HepG2 (cell line): ENCODE measurements at regions not wholly inside any gene's neighbourhood (a gene's known extent, or its start where the extent isn't known, plus 50 kb on each side); places are given as distances from the start of the nearest gene placed in this dataset.

ENCODE experiments used
- ARNT ChIP-seq: fragments of 450-650 bp; IDR thresholded peaks from 2 replicates; pipeline ENCODE4 v1.6.1; 2017
- MYNN ChIP-seq: sonication (generic); formaldehyde crosslinking; IDR thresholded peaks from 2 replicates; pipeline ENCODE4 v1.4.0; 2020; ENCODE audit warnings: mild to moderate bottlenecking, low read depth, missing genetic modification reagents
- NR2C2 ChIP-seq: sonication (generic); formaldehyde crosslinking; IDR thresholded peaks from 2 replicates; pipeline ENCODE4 v1.4.0; 2020; ENCODE audit warnings: missing genetic modification reagents, mild to moderate bottlenecking, moderate library complexity, borderline replicate concordance
- POLR2A ChIP-seq, 2 experiments: IDR thresholded peaks; 2 replicates each; pipeline ENCODE4 v1.6.1; 2011; ENCODE audit warnings: low read depth in 2 of 2, low read length in 2 of 2, mild to moderate bottlenecking in 1 of 2, moderate library complexity in 1 of 2; ENCODE audit not compliant: insufficient read depth in 1 of 2
- SOX13 ChIP-seq, 3 experiments: fragments of 450-650 bp in 1 of 3; sonication (generic) in 1 of 3; formaldehyde crosslinking in 1 of 3; IDR thresholded peaks in 2 of 3; conservative IDR thresholded peaks in 1 of 3; 2 replicates each; pipeline versions ENCODE4 v1.5.0 to v1.6.1; 2016 to 2020; ENCODE audit warnings: antibody characterized with exemption in 1 of 3, mild to moderate bottlenecking in 1 of 3, missing compliant biosample characterization in 1 of 3, missing genetic modification reagents in 1 of 3, moderate library complexity in 1 of 3
- TP53 ChIP-seq: sonication (generic); formaldehyde crosslinking; conservative IDR thresholded peaks from 2 replicates; pipeline ENCODE4 v1.4.0; 2020; ENCODE audit warnings: missing genetic modification reagents
- TF ChIP-seq, protein P1 (sequence below): sonication (generic); formaldehyde crosslinking; IDR thresholded peaks from 2 replicates; pipeline ENCODE4 v1.5.0; 2020; ENCODE audit warnings: mild to moderate bottlenecking, missing genetic modification reagents, moderate library complexity
- TF ChIP-seq, protein P2 (sequence below): sonication (generic); formaldehyde crosslinking; IDR thresholded peaks from 2 replicates; pipeline ENCODE4 v1.4.0; 2020; ENCODE audit warnings: missing genetic modification reagents

DNA sequence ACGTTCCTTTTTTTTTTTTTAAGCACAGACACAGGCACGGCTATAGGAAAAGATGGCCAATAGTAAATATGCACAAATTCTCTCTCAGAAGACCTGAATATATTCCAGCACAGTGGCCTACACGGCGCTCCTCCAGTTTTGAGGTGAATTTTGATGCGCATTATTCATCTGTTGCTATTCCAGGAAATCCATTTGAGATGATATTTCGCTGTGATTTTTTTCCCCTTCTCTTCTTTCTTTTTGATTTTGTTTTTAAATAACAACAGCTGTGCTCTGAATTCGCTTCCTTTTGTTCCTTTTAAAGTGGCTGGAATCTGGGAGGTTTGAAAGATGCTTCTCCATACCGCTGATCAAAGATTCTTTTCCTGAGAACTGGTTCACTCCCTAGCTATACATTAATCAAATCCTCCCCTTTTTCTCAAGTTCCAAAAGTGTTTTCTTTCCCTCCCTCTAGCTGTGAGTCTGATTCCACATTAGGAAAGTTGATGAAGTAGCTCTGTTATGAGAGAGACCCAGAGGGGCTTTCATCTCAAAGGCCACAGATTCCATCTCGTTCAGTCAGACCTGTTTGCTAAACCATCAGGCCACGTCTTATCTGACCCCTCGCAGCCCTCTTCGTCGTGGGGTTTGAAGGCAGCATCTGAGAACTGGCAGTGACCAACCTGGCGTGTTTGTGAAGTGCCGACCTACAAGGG lies 602.7 kb upstream of the NRP1 start:
- TF ChIP-seq NR2C2 (CRISPR knock-in tag) = no peak
- no peak for TF ChIP-seq SOX13 (IDR thresholded peaks at IDR 0.05)
- TF ChIP-seq SOX13 (CRISPR knock-in tag; conservative IDR thresholded peaks at IDR 0.05 in 1 of 2, IDR thresholded peaks at IDR 0.05 in 1 of 2) = no peak
- no peak for TF ChIP-seq MYNN
- no peak for TF ChIP-seq TP53 (CRISPR knock-in tag)
- TF ChIP-seq, protein P1, sequence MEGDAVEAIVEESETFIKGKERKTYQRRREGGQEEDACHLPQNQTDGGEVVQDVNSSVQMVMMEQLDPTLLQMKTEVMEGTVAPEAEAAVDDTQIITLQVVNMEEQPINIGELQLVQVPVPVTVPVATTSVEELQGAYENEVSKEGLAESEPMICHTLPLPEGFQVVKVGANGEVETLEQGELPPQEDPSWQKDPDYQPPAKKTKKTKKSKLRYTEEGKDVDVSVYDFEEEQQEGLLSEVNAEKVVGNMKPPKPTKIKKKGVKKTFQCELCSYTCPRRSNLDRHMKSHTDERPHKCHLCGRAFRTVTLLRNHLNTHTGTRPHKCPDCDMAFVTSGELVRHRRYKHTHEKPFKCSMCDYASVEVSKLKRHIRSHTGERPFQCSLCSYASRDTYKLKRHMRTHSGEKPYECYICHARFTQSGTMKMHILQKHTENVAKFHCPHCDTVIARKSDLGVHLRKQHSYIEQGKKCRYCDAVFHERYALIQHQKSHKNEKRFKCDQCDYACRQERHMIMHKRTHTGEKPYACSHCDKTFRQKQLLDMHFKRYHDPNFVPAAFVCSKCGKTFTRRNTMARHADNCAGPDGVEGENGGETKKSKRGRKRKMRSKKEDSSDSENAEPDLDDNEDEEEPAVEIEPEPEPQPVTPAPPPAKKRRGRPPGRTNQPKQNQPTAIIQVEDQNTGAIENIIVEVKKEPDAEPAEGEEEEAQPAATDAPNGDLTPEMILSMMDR (CRISPR knock-in tag) = no peak
- TF ChIP-seq POLR2A (IDR thresholded peaks at IDR 0.05; ENCODE audit: insufficient read depth in 1 of 2, low read depth in 2 of 2, low read length in 2 of 2) = no peak
- TF ChIP-seq, protein P2, sequence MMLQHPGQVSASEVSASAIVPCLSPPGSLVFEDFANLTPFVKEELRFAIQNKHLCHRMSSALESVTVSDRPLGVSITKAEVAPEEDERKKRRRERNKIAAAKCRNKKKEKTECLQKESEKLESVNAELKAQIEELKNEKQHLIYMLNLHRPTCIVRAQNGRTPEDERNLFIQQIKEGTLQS (CRISPR knock-in tag) = no peak
- TF ChIP-seq ARNT = no peak
